Skin of body (tissue), 1 donor: ENCODE measurements at regions not wholly inside any gene's neighbourhood (a gene's known extent, or its start where the extent isn't known, plus 50 kb on each side); places are given as distances from the start of the nearest gene placed in this dataset.

Experiments used
- DNase-seq: peaks from one replicate; lab custom pipeline; 2025; lab: John Stamatoyannopoulos, UW

DNA sequence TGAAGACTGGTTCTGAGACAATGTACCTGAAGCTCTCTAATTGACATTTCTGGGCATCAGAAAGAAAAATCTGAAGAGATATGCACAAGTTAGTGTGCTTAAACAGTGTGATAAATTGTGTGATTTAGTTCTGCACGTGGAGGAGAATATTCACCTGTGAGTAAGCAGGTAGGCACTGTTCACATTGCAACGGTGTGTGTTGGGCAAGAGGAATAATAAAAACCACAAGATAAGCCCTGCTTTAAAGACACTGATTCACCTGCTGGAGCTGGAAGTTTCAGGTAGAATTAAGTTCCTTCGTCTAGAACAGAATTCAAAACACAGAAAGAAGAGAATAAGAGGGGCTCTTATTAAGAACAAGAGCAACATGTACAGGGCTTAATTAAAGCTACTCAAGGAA is 864.3 kb upstream of the SOX11 start:
- DNase-seq = no peak

DNA sequence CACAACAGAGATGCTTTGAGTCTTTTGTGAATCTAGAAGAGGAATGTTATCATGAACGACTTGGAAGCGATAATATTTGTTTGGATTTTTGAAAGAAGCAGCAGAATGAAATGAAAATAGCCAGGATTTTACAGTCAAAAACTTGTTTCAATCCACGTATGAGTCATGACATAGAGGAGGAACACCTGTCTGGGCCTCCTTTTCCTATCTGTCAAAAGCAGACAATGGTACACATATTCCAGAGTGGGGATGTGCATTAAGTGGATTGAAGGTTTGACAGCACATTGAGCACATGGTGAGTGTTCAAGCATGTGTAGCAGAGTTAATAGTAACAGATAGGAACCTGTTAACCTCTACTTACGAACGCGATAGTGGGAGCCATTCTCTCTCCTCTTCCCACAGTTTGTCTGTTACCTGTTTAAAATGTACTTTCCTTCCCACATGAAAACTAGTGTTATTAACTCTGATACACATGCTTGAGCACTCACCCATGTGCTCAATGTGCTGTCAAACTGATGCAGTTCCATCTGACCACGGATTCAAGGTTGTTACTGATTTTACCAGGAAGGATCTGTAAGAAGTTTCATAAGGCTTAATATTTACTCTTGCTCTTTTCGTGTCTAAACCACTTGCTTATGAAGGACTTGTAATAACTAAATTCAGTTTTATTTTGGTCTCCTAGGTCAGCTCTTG is 863.4 kb upstream of the SOX11 start:
- DNase-seq = no peak

DNA sequence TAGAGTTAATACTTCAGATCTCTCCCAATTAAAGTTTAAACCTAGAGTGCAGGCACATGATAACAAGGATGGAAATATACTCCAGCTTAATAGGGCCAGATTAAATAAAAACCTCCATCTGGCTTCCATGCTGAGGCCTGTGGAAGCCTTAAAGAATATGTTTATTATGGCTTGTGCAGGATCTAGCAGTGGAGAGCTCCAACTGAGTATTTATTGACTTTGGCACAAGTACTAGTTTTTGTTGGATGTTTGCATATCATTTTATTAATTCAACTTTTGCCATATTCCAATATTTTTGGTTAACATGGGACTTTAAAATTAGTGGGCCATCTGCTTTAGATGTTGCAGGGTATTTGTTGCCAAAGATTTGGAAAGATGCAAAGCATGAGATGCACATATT is 860.4 kb upstream of the SOX11 start:
- DNase-seq = peak; percentile 85

DNA sequence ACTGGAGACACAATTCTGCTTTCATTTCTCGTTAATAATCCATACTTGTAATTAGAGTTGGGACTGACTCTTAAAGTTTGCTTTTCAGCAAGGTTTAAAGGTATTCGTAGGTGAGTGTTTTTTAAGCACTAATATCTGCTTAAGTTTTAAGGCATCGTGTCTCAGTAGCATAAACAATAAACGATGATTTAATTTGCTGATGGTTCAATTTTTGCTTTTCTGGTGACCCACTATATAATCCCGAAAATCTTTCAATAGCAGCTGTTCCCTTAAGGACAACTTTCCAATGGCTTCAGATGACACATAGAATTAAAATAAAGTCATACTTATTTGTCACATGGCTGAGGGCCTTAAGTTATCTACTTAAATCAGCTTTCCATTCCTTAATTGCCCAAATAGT is 859.5 kb upstream of the SOX11 start:
- DNase-seq = no peak

DNA sequence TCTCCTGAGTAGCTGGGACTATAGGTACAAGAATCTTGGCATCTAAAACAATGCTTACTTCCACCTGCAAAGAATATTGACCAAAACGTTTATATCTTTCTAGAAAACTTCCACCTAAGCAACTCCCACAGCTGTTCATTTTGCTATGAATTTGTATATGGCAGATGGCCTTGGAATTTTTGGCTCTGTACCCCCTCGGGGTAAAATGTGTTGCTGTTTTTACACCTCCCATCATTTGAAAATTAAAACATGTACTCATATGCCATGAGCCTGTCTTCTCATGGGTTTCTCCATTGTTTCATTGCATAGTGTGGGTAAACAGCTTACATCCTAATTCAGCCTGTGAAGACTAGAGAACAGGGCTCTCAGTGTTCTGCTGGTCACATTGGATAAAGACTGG is 853.6 kb upstream of the SOX11 start:
- no peak for DNase-seq

DNA sequence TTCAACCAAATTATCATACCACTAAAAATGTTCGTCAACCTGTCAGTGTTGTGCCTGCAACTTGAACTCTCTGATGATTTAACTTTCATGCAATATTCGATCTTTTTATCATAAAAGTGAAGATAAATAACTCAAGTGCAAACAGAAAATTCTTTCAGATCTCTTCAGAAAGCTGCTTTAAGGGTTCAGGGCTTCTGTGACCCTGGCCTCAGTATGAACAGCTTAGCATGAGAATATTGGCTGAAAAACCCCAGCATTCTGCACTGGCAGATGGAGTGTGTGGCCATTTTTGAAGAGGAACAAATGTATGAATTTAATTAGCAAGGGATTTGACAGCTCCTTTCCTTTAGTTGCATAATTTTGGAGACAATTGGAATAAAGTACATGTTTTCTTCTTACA is 851.4 kb upstream of the SOX11 start:
- DNase-seq = no peak

DNA sequence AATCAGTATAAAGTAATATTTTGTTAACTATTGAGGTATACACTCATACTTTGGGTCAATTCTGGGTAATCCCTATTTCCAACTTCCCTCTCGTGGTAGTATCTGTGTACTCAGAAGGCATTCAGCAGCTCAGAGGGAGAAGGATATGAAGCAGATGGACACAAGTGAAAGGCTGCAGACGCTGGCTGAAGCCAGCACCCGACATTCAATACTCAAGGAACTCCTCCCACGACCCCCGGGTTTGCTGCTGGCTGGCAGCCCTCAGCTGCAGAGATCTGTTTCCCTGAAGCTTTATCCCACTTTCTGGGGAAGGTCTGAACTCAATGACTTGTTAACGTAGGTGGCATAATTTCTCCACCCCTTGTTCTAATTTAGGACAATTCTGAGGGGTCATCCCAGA is 847.3 kb upstream of the SOX11 start:
- DNase-seq = no peak

DNA sequence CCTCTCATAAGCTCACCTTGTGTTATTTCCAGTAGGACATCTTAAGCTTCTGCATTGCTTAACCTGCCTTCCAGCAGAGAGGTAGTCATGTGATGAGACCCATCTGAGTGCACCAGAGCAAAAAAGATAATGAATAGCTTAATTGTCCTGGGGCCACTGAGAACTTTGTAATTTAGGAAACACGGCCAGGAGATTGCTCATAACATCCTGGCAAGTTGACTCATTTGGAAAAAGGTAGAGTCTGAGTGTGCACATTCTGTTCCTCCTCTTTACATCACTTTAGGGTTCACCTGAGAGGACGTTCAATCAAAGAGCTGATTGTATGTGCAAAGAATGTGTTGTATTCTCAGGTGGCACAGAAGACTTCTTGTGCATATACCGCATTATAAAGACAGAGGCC is 830.2 kb upstream of the SOX11 start:
- no peak for DNase-seq

DNA sequence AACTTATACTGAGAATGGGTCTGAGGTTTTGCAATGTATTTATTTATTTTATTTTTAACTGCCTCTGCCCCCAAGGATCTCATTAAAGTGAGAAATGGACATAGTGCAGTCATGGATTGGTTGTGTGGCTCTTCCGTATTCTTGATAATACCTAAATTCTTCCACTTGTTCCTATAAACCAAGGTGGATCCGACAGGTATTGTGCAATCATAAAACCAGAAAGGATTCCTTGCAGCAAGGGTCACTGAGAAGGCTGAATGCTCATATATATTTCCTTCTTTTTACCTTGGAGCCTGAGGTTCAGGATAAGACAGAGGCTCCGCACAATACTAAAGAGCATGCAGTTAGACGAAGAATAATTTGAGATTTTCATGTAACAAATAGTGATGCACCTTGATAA is 826.0 kb upstream of the SOX11 start:
- DNase-seq = no peak

DNA sequence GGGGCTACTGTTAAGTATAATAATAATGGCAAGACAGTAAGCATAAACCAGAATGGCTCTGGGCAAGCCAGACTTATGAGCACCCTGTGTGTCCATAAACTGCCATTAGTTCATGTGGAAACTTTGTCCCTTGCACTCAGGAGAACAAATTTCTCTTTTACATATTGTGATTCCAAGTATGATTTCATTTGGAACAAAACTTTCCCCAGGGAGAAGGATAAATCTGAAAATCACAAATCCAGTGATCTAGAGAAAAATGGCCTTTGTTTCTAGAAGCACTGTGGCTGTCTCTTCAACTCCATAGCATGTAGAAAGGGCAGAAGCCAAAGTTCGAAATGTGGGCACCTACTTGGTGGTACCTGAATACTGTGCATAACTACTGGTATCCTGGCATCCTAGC is 823.7 kb upstream of the SOX11 start:
- no peak for DNase-seq

DNA sequence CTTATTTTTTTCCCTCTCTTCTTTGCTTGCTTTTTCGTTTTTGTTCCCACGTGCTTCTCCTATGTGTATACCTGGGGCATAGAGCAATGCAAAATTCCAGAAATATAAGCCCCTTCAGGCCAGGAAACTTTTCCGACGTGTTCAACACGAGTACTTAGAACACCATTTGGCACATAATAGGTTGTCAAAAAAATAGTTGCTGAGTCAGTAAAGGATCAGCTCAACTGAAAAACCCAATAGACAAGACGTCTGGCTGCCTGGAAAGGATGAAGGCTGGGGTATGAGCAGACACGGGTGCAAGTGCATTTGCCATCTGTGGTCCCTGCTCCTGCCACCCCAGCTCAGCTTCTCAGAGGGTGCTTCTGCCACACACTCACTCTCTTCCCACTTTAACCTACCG is 823.0 kb upstream of the SOX11 start:
- no peak for DNase-seq

DNA sequence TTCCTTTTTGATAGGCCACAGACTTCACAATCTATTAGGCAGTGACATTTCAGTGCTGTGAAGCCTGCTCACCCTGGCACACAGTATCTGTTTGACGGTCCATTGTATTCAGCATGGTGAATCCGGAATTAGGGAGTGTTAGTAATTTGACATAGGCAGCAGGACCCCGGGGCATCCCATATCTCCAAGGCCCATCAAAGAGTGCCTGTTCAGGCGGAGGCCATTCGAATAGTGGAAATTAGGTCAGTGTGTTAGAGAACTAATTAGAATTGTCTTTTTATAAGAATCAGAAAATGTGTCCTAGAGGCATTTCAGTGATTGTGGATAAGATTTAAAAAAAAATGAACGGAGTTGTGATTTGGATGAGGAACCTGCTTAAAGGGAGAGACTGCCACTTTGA is 818.8 kb upstream of the SOX11 start:
- no peak for DNase-seq

DNA sequence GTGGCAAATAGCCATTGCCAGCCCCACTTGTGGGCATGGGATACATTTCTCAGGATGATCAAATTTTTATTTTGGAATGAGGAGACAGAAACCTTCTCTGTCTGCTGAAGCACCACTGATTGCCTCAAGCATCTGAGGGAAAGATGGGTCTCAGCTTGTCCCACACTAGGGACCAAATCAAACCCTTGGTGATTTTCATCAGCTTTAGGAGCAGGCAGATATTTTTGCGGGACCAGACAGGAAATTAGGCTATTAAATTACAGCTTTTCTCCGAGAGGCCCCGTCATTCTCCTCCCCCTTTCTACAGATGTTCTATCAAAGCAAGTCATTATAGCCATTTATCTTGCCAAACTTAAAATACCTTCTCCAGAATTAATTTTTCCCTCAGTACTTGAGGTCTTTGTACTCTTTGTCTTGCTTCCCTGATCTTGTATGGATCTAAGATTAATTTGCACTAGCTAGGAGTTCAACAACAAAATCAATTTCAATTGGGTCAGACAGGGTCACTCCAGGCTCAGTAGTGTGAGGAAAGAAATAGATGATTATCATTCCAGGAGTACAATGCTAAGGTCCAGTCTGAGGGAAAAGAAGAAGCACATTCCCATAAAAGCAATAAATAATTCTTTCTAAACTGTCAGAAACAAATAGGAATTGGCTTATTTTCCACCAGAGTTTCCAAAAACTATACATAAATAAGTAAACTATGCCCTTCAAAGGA is 818.1 kb upstream of the SOX11 start:
- DNase-seq = no peak

DNA sequence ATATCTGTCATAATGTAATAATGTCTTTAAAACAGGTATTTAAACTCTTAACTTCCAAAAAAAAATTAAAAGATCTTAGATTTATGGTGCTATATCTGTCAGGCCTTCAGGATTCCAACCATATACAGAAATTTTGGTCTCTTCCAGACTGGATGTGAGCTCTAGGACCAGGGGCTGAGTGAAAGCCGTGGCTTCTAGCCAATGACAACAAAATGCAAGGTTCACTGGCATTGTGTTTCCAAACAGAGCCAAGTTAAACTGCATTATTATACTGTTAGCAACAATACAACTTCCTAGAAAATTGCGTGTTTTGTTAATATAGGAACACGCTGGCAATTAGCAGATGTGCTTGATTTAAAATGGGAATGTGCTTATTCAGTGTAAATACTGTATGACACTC is 809.8 kb upstream of the SOX11 start:
- DNase-seq = no peak

DNA sequence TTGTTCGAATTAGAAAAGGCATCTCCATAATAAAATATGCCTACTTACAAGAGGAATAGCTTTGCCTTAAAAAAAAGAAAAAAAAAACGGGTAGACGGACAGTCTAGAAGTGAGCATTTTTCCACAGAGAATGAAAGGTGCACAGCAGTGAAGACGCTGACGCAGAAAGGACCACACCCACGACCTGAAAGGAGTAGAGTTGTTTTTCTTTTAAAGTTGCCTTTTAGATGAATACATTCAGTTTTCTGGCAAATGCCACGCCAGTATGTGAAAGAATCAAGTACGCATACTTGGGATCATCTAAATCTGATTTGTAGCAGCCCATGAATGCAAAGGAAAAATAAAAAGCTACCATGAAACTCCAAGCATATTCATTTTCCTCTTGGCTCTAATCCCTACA is 809.2 kb upstream of the SOX11 start:
- no peak for DNase-seq

DNA sequence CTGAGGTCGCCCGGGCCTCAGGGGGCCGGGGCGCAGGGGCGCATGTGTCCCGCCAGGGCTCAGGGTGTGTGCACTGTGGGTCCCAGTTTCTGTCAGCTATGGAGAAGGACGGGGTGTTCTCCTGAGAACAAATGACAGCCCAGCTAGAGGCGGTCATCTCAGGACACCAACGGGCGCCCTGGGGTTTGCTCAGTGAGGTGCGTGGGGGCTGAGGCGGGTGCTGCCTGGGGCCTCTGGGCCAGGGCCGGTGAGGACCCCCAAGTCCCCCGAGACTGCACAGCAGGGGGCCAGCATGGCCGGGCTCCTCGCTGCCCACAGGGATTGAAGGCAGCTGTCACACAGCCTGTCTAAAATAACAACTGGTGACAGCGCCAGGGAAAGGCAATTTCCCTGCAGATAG is 808.8 kb upstream of the SOX11 start:
- DNase-seq = no peak

DNA sequence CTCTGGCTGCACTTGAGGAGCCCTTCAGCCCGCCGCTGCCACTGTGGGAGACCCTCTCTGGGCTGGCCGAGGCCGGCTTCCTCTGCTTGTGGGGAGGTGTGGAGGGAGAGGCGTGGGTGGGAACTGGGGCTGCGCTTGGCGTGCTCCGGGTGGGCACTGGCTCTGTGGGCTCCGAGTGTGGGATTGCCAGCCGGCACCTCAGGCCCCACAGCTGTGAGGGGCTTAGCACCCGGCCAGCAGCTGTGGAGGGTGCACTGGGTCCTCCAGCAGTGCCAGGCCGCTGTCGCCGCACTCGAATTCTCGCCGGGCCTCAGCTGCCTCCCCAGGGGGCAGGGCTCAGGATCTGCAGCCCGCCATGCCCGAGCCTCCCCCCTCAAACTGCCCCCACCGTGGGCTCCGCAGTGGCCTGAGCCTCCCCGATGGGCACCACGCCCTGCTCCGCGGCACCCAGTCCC is 808.0 kb upstream of the SOX11 start:
- DNase-seq = no peak

DNA sequence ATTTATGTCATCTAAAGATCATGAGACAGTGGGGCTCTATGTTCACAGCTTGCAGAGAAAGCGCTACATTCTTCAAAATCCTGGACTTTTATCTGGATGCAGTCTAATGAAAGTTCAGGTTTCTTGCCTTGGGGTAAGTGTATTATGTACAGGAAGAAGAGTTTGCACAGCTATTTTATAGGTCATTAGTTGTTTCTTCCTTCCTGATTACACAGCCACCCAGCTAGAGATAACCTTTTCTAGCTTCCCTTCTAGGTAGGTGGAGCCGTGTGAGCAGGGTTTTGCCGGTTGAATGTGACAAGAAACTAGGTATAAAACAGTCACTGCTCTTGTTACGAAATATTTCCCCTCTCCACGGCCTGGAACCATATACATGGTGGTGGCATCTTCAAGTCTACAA is 800.8 kb upstream of the SOX11 start:
- no peak for DNase-seq

DNA sequence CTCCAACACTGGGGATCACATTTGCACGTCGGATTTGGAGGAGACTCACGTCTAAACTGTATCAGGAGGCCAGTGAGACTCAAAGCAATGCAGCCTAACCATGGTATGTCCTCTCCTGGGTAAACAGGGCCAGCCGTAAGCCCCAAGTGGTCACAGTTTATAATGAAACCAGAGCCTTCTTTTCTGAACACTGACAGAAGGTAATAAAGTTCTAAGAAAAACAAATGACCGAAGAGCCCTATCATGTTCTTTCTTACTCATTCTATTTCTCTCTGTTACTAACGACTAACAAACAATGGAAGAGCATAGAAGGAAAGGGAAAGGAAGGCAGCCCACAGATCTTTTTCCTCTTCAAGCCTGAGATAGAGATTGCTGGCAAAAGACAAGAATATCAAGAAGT is 796.8 kb upstream of the SOX11 start:
- DNase-seq = no peak

DNA sequence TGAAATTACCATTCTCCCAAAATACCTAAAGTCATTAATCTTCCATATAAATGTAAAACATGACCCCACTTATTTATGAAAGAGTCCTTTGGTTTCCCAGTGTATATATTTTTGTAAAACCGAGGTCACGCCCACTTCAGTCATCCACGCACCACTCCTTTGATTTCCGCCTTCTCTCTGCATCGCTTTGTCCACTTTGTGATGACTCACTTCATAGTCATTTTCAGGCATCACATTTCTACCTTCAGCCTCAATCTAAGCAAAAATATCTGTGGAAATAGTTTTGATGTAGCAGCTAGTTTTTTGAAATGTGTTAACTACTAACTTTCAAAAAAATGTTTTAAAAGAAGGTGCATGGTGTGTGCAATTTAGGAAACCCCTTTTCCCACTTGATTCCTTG is 793.5 kb upstream of the SOX11 start:
- no peak for DNase-seq

DNA sequence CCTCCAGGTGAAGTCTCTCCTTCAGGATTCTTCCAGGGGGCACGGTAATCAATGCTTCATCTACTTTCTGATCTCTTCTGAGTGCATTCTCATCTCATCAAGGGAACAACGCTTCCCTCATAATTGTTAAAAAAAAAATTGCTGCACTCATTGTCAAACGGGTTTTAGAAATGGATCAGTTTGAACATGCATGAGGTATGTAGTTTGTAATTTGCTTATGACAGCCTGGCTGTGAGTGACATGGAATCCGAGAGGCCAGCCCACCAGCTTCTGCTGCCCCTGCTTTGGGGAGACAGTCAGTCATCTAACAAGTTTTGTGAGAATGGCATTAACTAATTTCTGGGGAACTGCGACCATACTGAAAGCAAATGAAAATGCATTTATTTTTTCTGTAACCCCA is 791.9 kb upstream of the SOX11 start:
- DNase-seq = no peak

DNA sequence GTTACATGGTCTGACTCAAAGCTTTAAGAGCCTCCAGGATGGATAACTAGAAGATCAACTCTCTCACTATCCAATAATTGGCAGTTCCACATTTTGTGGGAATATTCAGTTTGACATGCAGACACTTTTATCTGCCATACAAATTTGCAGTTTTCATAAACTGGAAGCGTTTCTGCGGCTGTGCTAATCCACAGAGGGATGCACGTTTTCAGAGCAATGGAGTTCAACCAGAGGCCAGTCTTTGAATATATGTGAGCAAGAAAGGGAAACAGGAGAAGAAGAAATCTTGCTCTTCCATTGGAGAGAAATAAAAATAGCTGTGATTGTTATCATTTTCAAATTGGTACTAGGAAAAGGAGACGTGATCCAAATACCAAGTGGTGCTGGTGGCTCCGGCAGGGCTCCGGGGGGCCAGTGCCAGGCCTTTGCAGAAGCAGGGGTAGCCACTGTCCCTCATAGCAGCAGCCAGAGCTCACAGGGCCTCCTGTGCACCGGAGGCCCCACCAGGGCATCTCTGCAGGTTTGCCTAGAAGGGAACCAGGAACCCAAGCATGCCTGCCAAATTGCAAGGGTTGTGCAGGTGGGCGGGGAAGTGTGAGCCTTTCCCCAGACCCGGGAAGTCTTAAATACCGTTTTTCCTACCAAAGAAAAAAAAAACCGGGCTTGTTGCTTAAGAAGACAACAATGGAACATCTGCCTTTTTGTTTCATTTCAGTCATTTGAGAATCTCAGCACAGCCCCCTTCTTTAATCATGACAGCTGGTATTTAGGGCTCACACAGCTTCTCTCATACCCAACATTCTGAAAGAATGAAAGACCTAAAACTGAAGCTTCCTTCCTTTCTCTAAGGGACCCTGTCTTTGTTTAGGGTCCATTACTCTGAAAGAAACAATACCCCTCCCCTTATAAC is 791.1 kb upstream of the SOX11 start:
- no peak for DNase-seq
